Suprapubic skin (tissue), 4 donors: ENCODE measurements at regions not wholly inside any gene's neighbourhood (a gene's known extent, or its start where the extent isn't known, plus 50 kb on each side); places are given as distances from the start of the nearest gene placed in this dataset.
"Not testable (repeated sequence)": the region's sequence is repeated elsewhere in the genome, so short reads cannot be mapped to it uniquely, and the experiment has no call there.

Experiments
- DNase-seq, 2 donors: peaks; one replicate each; pipeline ENCODE4 v3.0.0-alpha.2; 2019; ENCODE audit warnings: low spot score in 2 of 2
- H3K27ac ChIP-seq: fragments of 200-600 bp; sonication (generic); one replicate; pipeline ENCODE4 v1.5.1; 2019
- H3K27me3 ChIP-seq: fragments of 200-600 bp; sonication (generic); one replicate; pipeline ENCODE4 v1.5.1; 2019
- H3K36me3 ChIP-seq: fragments of 200-600 bp; sonication (generic); one replicate; pipeline ENCODE4 v1.5.1; 2019
- H3K4me1 ChIP-seq: fragments of 200-600 bp; sonication (generic); one replicate; pipeline ENCODE4 v1.5.1; 2019
- H3K4me3 ChIP-seq: fragments of 200-600 bp; sonication (generic); one replicate; pipeline ENCODE4 v1.5.1; 2019; ENCODE audit warnings: mild to moderate bottlenecking
- H3K9me3 ChIP-seq: fragments of 200-600 bp; sonication (generic); one replicate; pipeline ENCODE4 v1.5.1; 2019
- EP300 ChIP-seq: sonication (generic); formaldehyde crosslinking; IDR thresholded peaks from one replicate; pipeline ENCODE4 v1.6.1; 2017; ENCODE audit warnings: antibody characterized with exemption
- POLR2A ChIP-seq, 2 donors: fragments of 450-650 bp; IDR thresholded peaks; one replicate each; pipeline ENCODE4 v1.6.1; 2017; ENCODE audit warnings: antibody characterized with exemption in 2 of 2, mild to moderate bottlenecking in 2 of 2, moderate library complexity in 2 of 2
- POLR2AphosphoS5 ChIP-seq, 3 donors: sonication (generic); formaldehyde crosslinking; IDR thresholded peaks; one replicate each; pipeline ENCODE4 v1.6.1; 2017; ENCODE audit warnings: antibody characterized with exemption in 3 of 3
- WGBS: methylation state at CpG from one replicate; pipeline ENCODE4 v1.1.5; 2018; 5-methylcytosine and 5-hydroxymethylcytosine counted together
- TF ChIP-seq, protein P1 (sequence below), 2 donors: fragments of 200-600 bp in 1 of 2; fragments of 450-650 bp in 1 of 2; sonication (generic) in 1 of 2; IDR thresholded peaks; one replicate each; pipeline ENCODE4 v1.5.1; 2016 to 2019; ENCODE audit warnings: antibody characterized with exemption in 2 of 2, mild to moderate bottlenecking in 1 of 2, moderate library complexity in 1 of 2

DNA sequence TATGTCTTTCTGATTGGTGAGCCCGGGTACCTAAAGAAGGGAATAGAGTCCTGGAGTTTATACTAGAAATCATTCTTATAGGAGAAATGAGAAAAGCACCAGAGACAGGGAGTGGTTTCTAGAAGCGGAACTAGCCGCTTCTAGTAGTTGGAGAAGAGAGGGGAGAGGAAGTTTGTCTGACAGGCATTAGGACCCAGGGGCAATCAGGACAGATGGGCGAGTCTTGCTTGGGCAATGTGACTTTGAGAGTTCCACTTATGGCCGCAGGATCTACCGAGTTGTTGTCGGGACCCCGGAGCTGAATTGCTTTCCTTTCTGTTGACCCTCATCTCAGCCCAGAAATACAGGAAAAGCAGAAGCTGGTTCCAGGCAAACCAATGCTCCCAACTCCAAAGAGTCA is 596.8 kb upstream of the CNTN5 start:
- DNase-seq, result no peak
- peaks cover 16% of the 10 kb centered on the region for H3K9me3 ChIP-seq
- H3K4me3 ChIP-seq, result no peak overlapping the region
- 93% methylated on average over 5 of the region's 8 CpGs for WGBS
- H3K27ac ChIP-seq, result no peak overlapping the region
- H3K36me3 ChIP-seq, result no peaks in the 10 kb centered on the region
- TF ChIP-seq POLR2A (IDR thresholded peaks at IDR 0.05), result no peak
- TF ChIP-seq EP300, result no peak
- TF ChIP-seq, protein P1, sequence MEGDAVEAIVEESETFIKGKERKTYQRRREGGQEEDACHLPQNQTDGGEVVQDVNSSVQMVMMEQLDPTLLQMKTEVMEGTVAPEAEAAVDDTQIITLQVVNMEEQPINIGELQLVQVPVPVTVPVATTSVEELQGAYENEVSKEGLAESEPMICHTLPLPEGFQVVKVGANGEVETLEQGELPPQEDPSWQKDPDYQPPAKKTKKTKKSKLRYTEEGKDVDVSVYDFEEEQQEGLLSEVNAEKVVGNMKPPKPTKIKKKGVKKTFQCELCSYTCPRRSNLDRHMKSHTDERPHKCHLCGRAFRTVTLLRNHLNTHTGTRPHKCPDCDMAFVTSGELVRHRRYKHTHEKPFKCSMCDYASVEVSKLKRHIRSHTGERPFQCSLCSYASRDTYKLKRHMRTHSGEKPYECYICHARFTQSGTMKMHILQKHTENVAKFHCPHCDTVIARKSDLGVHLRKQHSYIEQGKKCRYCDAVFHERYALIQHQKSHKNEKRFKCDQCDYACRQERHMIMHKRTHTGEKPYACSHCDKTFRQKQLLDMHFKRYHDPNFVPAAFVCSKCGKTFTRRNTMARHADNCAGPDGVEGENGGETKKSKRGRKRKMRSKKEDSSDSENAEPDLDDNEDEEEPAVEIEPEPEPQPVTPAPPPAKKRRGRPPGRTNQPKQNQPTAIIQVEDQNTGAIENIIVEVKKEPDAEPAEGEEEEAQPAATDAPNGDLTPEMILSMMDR (IDR thresholded peaks at IDR 0.05), result no peak
- no peak for TF ChIP-seq POLR2AphosphoS5 (IDR thresholded peaks at IDR 0.05)
- no peaks in the 10 kb centered on the region for H3K27me3 ChIP-seq
- no peaks in the 10 kb centered on the region for H3K4me1 ChIP-seq

- not testable (repeated sequence) for H3K4me3 ChIP-seq, H3K36me3 ChIP-seq, H3K4me1 ChIP-seq, H3K27me3 ChIP-seq, H3K27ac ChIP-seq, DNase-seq
- H3K9me3 ChIP-seq, result peaks cover 20% of the 10 kb centered on the region
- 100% methylated on average over 3 of the region's 3 CpGs for whole genome bisulfite sequencing
Observed at GRCh38 chr11:98424773-98425172, 596.0 kb upstream of the CNTN5 start.

- Histone ChIP-seq H3K9me3 (peaks cover 19% of the 10 kb centered on the region), H3K4me1 (no peaks in the 10 kb centered on the region), H3K4me3 (no peak overlapping the region), H3K27ac (no peak overlapping the region), H3K36me3 (no peaks in the 10 kb centered on the region), H3K27me3 (no peaks in the 10 kb centered on the region)
- no peak for DNase-seq
- no peak for TF ChIP-seq EP300
- TF ChIP-seq, protein P1 (IDR thresholded peaks at IDR 0.05), result no peak
- no peak for TF ChIP-seq POLR2A (IDR thresholded peaks at IDR 0.05)
- TF ChIP-seq POLR2AphosphoS5 (IDR thresholded peaks at IDR 0.05), result no peak
- WGBS, result 93% methylated on average over 9 of the region's 9 CpGs
Observed at GRCh38 chr11:98431463-98432359, 589.0 kb upstream of the CNTN5 start.

DNA sequence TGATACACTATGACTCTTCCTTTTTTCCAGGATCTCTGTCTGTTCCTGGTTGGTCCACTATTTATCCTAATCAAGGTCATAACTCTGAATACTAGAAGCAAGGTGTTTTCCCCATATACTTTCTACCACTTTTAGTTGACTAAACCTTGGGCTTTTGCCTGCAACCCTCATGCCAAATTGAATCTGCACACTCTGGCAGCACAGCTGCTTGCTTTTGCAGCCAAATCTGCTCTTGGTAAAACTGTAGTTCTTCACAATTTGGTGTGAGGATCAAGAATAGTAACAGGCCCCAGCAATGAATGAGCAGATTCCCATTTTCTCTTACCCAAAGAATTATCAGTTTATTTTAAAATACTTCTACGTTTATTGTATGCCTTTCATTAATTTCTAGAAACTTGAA is 586.5 kb upstream of the CNTN5 start:
- no peaks in the 10 kb centered on the region for H3K27me3 ChIP-seq
- H3K36me3 ChIP-seq, result no peaks in the 10 kb centered on the region
- DNase-seq, result no peak
- TF ChIP-seq, protein P1 (IDR thresholded peaks at IDR 0.05), result no peak
- no peak for TF ChIP-seq POLR2A (IDR thresholded peaks at IDR 0.05)
- TF ChIP-seq EP300, result no peak
- no peak for TF ChIP-seq POLR2AphosphoS5 (IDR thresholded peaks at IDR 0.05)
- no peak overlapping the region for H3K4me3 ChIP-seq
- H3K27ac ChIP-seq, result no peak overlapping the region
- no peaks in the 10 kb centered on the region for H3K4me1 ChIP-seq
- H3K9me3 ChIP-seq, result peaks cover 6% of the 10 kb centered on the region
- WGBS, result 70% methylated on average over 1 of the region's 1 CpG

GRCh38 chr11:98453378-98453777 is 567.4 kb upstream of the CNTN5 start:
- H3K9me3 ChIP-seq, result no peaks in the 10 kb centered on the region
- TF ChIP-seq EP300 (no peak), POLR2AphosphoS5 (IDR thresholded peaks at IDR 0.05) (no peak), POLR2A (IDR thresholded peaks at IDR 0.05) (no peak)
- TF ChIP-seq, protein P1 (IDR thresholded peaks at IDR 0.05), result no peak
- H3K4me1 ChIP-seq, result no peaks in the 10 kb centered on the region
- H3K4me3 ChIP-seq, result no peak overlapping the region
- DNase-seq, result peak in 1 of 2 donors; percentile 69
- H3K27me3 ChIP-seq, result no peaks in the 10 kb centered on the region
- no peaks in the 10 kb centered on the region for H3K36me3 ChIP-seq
- 87% methylated on average over 6 of the region's 11 CpGs for WGBS
- H3K27ac ChIP-seq, result no peak overlapping the region
